MM.1S (cell line): ENCODE measurements at regions not wholly inside any gene's neighbourhood (a gene's known extent, or its start where the extent isn't known, plus 50 kb on each side); places are given as distances from the start of the nearest gene placed in this dataset.

Experiments used
- CTCF ChIP-seq: fragments of 300-600 bp; sonication (generic); IDR thresholded peaks from 2 replicates; pipeline ENCODE4 v1.5.1; 2016; ENCODE audit warnings: antibody characterized with exemption, low read length, mixed read lengths
- EZH2 ChIP-seq: fragments of 300-600 bp; sonication (generic); optimal IDR thresholded peaks from 2 replicates; pipeline ENCODE3; 2017; ENCODE audit warnings: low read depth, mild to moderate bottlenecking, antibody characterized with exemption, low read length, mixed read lengths
- EZH2phosphoT487 ChIP-seq: fragments of 300-600 bp; sonication (generic); IDR thresholded peaks from 2 replicates; pipeline ENCODE4 v1.6.1; 2018; ENCODE audit warnings: antibody characterized with exemption, low read length

GRCh38 chr15:35925275-35926006 lies 379.5 kb upstream of the DPH6 start:
- TF ChIP-seq CTCF (no peak), EZH2 (no peak), EZH2phosphoT487 (no peak)
